A673 (cell line): ENCODE measurements at regions not wholly inside any gene's neighbourhood (a gene's known extent, or its start where the extent isn't known, plus 50 kb on each side); places are given as distances from the start of the nearest gene placed in this dataset.
"Not testable (repeated sequence)": the region's sequence is repeated elsewhere in the genome, so short reads cannot be mapped to it uniquely, and the experiment has no call there.

Source experiments
- EZH2 ChIP-seq: fragments of 200-600 bp; sonication (generic); IDR thresholded peaks from 2 replicates; pipeline ENCODE4 v1.6.1; 2017; ENCODE audit warnings: borderline replicate concordance, low read depth, mild to moderate bottlenecking, mixed read lengths, antibody characterized with exemption, low read length; ENCODE audit not compliant: poor library complexity, severe bottlenecking
- TF ChIP-seq, protein P1 (sequence below): fragments of 300-800, 200-600 bp; sonication (generic); conservative IDR thresholded peaks from 2 replicates; pipeline ENCODE4 v1.5.1; 2017; ENCODE audit warnings: low read depth, mild to moderate bottlenecking, antibody characterized with exemption, low read length, moderate library complexity, mixed read lengths

DNA sequence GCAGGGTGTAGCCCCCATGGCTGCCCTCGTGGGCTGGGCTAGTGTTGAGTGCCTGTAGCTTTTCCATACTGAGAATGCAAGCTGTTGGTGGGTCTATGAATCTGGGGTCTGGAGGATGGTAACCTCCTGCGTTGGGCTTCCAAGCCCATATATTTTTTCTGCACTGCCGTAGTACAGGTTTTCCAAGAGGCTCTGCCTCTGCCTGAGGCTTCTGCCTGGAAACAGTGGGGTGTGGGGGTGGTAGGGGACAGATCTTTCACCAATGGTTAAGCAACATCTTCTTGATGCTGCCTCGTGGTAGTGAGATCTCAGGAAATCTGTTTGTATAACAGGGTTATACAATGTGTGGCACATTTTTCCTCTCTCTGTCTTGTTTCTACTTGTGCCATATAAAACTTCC, 189.0 kb upstream of the ZNF519 start:
- TF ChIP-seq, protein P1, sequence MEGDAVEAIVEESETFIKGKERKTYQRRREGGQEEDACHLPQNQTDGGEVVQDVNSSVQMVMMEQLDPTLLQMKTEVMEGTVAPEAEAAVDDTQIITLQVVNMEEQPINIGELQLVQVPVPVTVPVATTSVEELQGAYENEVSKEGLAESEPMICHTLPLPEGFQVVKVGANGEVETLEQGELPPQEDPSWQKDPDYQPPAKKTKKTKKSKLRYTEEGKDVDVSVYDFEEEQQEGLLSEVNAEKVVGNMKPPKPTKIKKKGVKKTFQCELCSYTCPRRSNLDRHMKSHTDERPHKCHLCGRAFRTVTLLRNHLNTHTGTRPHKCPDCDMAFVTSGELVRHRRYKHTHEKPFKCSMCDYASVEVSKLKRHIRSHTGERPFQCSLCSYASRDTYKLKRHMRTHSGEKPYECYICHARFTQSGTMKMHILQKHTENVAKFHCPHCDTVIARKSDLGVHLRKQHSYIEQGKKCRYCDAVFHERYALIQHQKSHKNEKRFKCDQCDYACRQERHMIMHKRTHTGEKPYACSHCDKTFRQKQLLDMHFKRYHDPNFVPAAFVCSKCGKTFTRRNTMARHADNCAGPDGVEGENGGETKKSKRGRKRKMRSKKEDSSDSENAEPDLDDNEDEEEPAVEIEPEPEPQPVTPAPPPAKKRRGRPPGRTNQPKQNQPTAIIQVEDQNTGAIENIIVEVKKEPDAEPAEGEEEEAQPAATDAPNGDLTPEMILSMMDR = not testable (repeated sequence)
- TF ChIP-seq EZH2 = not testable (repeated sequence)
